Endothelial cell of umbilical vein (primary cell): ENCODE measurements at regions not wholly inside any gene's neighbourhood (a gene's known extent, or its start where the extent isn't known, plus 50 kb on each side); places are given as distances from the start of the nearest gene placed in this dataset.

Source experiments
- BruUV-seq: library from RNA; stranded (reverse); fragments of 400-500 nt; replicated peaks from 2 replicates; lab custom pipeline; 2021; lab: Mats Ljungman, UMichigan
- CTCF ChIA-PET: fragments of 300-600, 350-600 bp; sonication (Branson Sonifier 250); formaldehyde crosslinking; loops from one replicate; lab custom pipeline; 2021; ENCODE audit warnings: antibody characterized with exemption, inconsistent platforms; lab: Charles Lee
- POLR2A ChIA-PET: fragments of 300-600, 350-600 bp; sonication (Branson Sonifier 250); formaldehyde crosslinking; loops from one replicate; lab custom pipeline; 2021; ENCODE audit warnings: antibody characterized with exemption, inconsistent platforms; lab: Charles Lee
- DNase-seq: peaks from one replicate; pipeline ENCODE4 v3.0.0-alpha.2; 2011; ENCODE audit warnings: low read depth, low spot score
- FAIRE-seq: peaks from 2 replicates; lab custom pipeline; 2011; peaks lifted over from hg19 to GRCh38; lab: Jason Lieb, UNC
- H2AFZ ChIP-seq: 2 replicates; pipeline ENCODE4 v1.6.0; 2012; ENCODE audit warnings: low read depth, low read length, control low read depth, inconsistent platforms
- H3K27ac ChIP-seq: 2 replicates; pipeline ENCODE4 v1.5.1; 2011; ENCODE audit warnings: low read depth, mild to moderate bottlenecking, control low read depth, low read length, moderate library complexity; ENCODE audit not compliant: insufficient read depth
- H3K27me3 ChIP-seq, 2 experiments: 2 replicates each; pipeline versions ENCODE4 v1.6.0 to v1.6.1; 2011; ENCODE audit warnings: low read length in 2 of 2, mixed read lengths in 1 of 2; ENCODE audit not compliant: control insufficient read depth in 2 of 2, insufficient read depth in 2 of 2
- H3K36me3 ChIP-seq, 2 experiments: 2 replicates in 1 of 2; 3 replicates in 1 of 2; pipeline ENCODE4 v1.5.1; 2011; ENCODE audit warnings: low read length in 2 of 2, mild to moderate bottlenecking in 1 of 2, moderate library complexity in 1 of 2; ENCODE audit not compliant: control insufficient read depth in 2 of 2, insufficient read depth in 2 of 2; ENCODE audit errors: extremely low read depth in 1 of 2
- H3K4me1 ChIP-seq: 3 replicates; pipeline ENCODE4 v1.5.1; 2011; ENCODE audit warnings: mild to moderate bottlenecking, low read length; ENCODE audit not compliant: control insufficient read depth, insufficient read depth; ENCODE audit errors: extremely low read depth
- H3K4me2 ChIP-seq: 2 replicates; pipeline ENCODE4 v1.6.1; 2011; ENCODE audit warnings: low read length, control low read depth, mixed read lengths; ENCODE audit not compliant: insufficient read depth
- H3K4me3 ChIP-seq, 3 experiments: fragments of 200-600 bp in 1 of 3; sonication (generic), shearing (Covaris generic) in 1 of 3; replicated peaks in 1 of 3; 2 replicates each; pipeline ENCODE4 v1.5.1; 2011 to 2016; ENCODE audit warnings: control low read depth in 3 of 3, low read length in 3 of 3, mild to moderate bottlenecking in 2 of 3, inconsistent platforms in 1 of 3, low read depth in 1 of 3, moderate library complexity in 1 of 3; ENCODE audit not compliant: insufficient read depth in 1 of 3
- H3K79me2 ChIP-seq: 2 replicates; pipeline ENCODE4 v1.6.0; 2012; ENCODE audit warnings: low read length, inconsistent platforms; ENCODE audit not compliant: control insufficient read depth, insufficient read depth
- H3K9ac ChIP-seq: replicated peaks from 2 replicates; pipeline ENCODE3; 2011; ENCODE audit warnings: low read length, control low read depth; ENCODE audit not compliant: insufficient read depth; ENCODE audit errors: extremely low read depth
- H3K9me1 ChIP-seq: replicated peaks from 3 replicates; pipeline ENCODE4 v1.6.0; 2011; ENCODE audit warnings: mild to moderate bottlenecking, low read length; ENCODE audit not compliant: control insufficient read depth, insufficient read depth; ENCODE audit errors: extremely low read depth
- H3K9me3 ChIP-seq: replicated peaks from 2 replicates; pipeline ENCODE4 v1.5.1; 2012; ENCODE audit warnings: low read length, inconsistent platforms; ENCODE audit not compliant: control insufficient read depth, insufficient read depth
- H4K20me1 ChIP-seq: replicated peaks from 2 replicates; pipeline ENCODE3; 2011; ENCODE audit warnings: mild to moderate bottlenecking, low read length; ENCODE audit not compliant: control insufficient read depth, insufficient read depth; ENCODE audit errors: extremely low read depth
- CTCF ChIP-seq, 2 donors: IDR thresholded peaks; 1 replicate in 1 of 2; 2 replicates in 1 of 2; pipeline ENCODE4 v1.5.1; 2011; ENCODE audit warnings: low read length in 2 of 2, mild to moderate bottlenecking in 2 of 2, moderate library complexity in 2 of 2, control low read depth in 1 of 2, inconsistent platforms in 1 of 2, low read depth in 1 of 2; ENCODE audit not compliant: insufficient read depth in 1 of 2; ENCODE audit errors: extremely low read depth in 1 of 2
- EZH2 ChIP-seq: IDR thresholded peaks from 2 replicates; pipeline ENCODE4 v1.6.1; 2012; ENCODE audit warnings: borderline replicate concordance, low read depth, mild to moderate bottlenecking, moderate library complexity, low read length, inconsistent platforms; ENCODE audit not compliant: severe bottlenecking
- FOS ChIP-seq: IDR thresholded peaks from 2 replicates; pipeline ENCODE4 v1.6.1; 2011; ENCODE audit warnings: mild to moderate bottlenecking, low read length, moderate library complexity, borderline replicate concordance; ENCODE audit not compliant: insufficient read depth
- GATA2 ChIP-seq: IDR thresholded peaks from 2 replicates; pipeline ENCODE4 v1.7.0; 2011; ENCODE audit warnings: low read depth, mild to moderate bottlenecking, moderate library complexity, mixed read lengths, low read length; ENCODE audit not compliant: insufficient read length, insufficient read depth
- JUN ChIP-seq: IDR thresholded peaks from 2 replicates; pipeline ENCODE4 v1.6.1; 2011; ENCODE audit warnings: borderline replicate concordance, low read depth; ENCODE audit not compliant: insufficient read length, insufficient read depth
- MYC ChIP-seq: IDR thresholded peaks from one replicate; pipeline ENCODE4 v1.6.1; 2011; ENCODE audit warnings: mild to moderate bottlenecking, low read depth, low read length
- POLR2A ChIP-seq: IDR thresholded peaks from 2 replicates; pipeline ENCODE4 v1.6.1; 2012; ENCODE audit warnings: low read depth, mild to moderate bottlenecking, control low read depth, low read length
- POLR2AphosphoS5 ChIP-seq: IDR thresholded peaks from 2 replicates; pipeline ENCODE4 v1.6.1; 2012; ENCODE audit warnings: low read depth, mild to moderate bottlenecking, control low read depth, low read length, moderate library complexity; ENCODE audit not compliant: insufficient read depth
- dilution Hi-C: fragments of 300-500 bp; cut with MboI; formaldehyde crosslinking; loops from one replicate; pipeline ENCODE4 v1.15.0; 2019; ENCODE audit warnings: low sequenced_read_pairs; ENCODE audit not compliant: extremely low pct_ligation_motif_present
- intact Hi-C: fragments of 100-400 bp; cut with micrococcal nuclease; formaldehyde crosslinking; loops from one replicate; pipeline ENCODE4 v1.10.0; 2022
- TF ChIP-seq, protein P1 (sequence below): IDR thresholded peaks from 2 replicates; pipeline ENCODE4 v1.6.1; 2011; ENCODE audit not compliant: insufficient read depth, insufficient read length

DNA sequence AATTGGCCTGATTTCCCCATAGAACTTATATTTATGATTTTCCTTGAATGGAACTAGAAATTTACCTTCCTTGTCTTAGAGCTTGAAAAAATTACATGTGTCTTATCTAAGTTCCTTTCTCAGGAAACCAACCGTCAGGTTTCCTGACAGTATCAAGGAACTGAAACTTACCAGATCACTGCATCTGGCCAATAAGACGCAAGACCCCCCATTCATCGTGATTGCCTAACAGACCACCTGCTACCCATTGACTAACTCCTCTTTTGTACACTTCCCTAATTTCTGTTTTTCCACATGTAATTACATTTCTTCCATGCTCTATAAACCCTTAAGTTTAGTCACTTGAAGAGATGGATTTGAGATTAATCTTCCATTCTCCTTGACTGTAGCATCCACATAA lies 517.2 kb upstream of the CBLB start:
- Histone ChIP-seq H3K9ac (no peak overlapping the region), H3K27ac (no peak overlapping the region), H3K9me3 (no peaks in the 10 kb centered on the region), H3K79me2 (no peaks in the 10 kb centered on the region), H2AFZ (no peak overlapping the region), H3K4me2 (no peak overlapping the region), H3K4me1 (no peaks in the 10 kb centered on the region), H4K20me1 (no peaks in the 10 kb centered on the region), H3K36me3 (no peaks in the 10 kb centered on the region), H3K4me3 (no peak overlapping the region), H3K9me1 (no peaks in the 10 kb centered on the region), H3K27me3 (no peaks in the 10 kb centered on the region)
- TF ChIP-seq MYC (no peak), GATA2 (no peak), FOS (no peak), CTCF (IDR thresholded peaks at IDR 0.05; ENCODE audit: extremely low read depth in 1 of 2, insufficient read depth in 1 of 2, low read depth in 1 of 2, low read length in 2 of 2) (no peak), POLR2A (no peak), EZH2 (no peak), JUN (no peak), POLR2AphosphoS5 (no peak)
- TF ChIP-seq, protein P1, sequence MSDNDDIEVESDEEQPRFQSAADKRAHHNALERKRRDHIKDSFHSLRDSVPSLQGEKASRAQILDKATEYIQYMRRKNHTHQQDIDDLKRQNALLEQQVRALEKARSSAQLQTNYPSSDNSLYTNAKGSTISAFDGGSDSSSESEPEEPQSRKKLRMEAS = no peak
- intact Hi-C loops (no loop called here), dilution Hi-C loops (no loop called here)
- ChIA-PET POLR2A (no interaction called here), CTCF (no interaction called here)
- no peak for DNase-seq
- FAIRE-seq = no peak
- BruUV-seq = no TSS peak
